ENCODE measurements at regions not wholly inside any gene's neighbourhood (a gene's known extent, or its start where the extent isn't known, plus 50 kb on each side); places are given as distances from the start of the nearest gene placed in this dataset.

DNA sequence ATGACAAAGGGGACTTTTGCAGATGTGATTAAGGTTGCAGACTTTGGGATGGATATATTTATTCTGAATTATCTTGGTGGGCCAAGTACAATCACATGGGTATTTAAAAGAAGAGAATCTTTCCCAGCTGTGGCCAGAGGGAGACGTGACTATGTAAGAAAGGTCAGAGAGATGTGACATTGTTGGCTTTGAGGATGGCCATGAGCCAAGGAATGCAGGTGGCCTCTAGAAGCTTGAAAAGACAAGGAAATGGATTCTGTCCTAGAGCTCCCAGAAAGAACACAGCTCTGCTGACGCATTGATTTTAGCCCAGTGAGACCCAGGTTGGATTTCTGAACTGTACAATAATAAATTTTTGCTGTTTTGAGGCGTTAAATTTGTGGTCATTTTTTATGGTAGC is 616.0 kb upstream of the TBL1XR1 start:
- Histone ChIP-seq H3K36me3 (ENCODE audit: control insufficient read depth in 4 of 4, insufficient read depth in 3 of 4, low read depth in 1 of 4, low read length in 3 of 4) (no peaks in the 10 kb centered on the region), H3K9ac (ENCODE audit: low read depth in 1 of 2, low read length in 2 of 2) (no peak overlapping the region), H3K27ac (ENCODE audit: low read depth in 1 of 2, low read length in 2 of 2) (no peak overlapping the region), H3K4me3 (ENCODE audit: low read depth in 1 of 3, low read length in 3 of 3) (no peak overlapping the region), H3K9me3 (ENCODE audit: control insufficient read depth in 4 of 4, low read length in 3 of 4) (no peaks in the 10 kb centered on the region), H3K4me1 (ENCODE audit: control insufficient read depth in 4 of 4, insufficient read depth in 4 of 4, low read length in 3 of 4) (peaks cover 0 to 13% (median 4%) of the 10 kb centered on the region in 4 donors), H3K27me3 (ENCODE audit: control insufficient read depth in 4 of 4, insufficient read depth in 4 of 4, low read length in 3 of 4) (no peaks in the 10 kb centered on the region)
- no peak for DNase-seq (ENCODE audit: low spot score)
- TF ChIP-seq, protein P1, sequence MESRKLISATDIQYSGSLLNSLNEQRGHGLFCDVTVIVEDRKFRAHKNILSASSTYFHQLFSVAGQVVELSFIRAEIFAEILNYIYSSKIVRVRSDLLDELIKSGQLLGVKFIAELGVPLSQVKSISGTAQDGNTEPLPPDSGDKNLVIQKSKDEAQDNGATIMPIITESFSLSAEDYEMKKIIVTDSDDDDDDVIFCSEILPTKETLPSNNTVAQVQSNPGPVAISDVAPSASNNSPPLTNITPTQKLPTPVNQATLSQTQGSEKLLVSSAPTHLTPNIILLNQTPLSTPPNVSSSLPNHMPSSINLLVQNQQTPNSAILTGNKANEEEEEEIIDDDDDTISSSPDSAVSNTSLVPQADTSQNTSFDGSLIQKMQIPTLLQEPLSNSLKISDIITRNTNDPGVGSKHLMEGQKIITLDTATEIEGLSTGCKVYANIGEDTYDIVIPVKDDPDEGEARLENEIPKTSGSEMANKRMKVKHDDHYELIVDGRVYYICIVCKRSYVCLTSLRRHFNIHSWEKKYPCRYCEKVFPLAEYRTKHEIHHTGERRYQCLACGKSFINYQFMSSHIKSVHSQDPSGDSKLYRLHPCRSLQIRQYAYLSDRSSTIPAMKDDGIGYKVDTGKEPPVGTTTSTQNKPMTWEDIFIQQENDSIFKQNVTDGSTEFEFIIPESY (IDR thresholded peaks at IDR 0.05): no peak
- TF ChIP-seq YY1 (IDR thresholded peaks at IDR 0.05): no peak
- no peak for TF ChIP-seq FOXA1 (IDR thresholded peaks at IDR 0.05)
- TF ChIP-seq NR2F2 (IDR thresholded peaks at IDR 0.05): peak; percentile 66
- TF ChIP-seq JUND (IDR thresholded peaks at IDR 0.05): no peak
- TF ChIP-seq RAD21 (IDR thresholded peaks at IDR 0.05): peak; percentile 8 to 18
- WGBS: 64% methylated on average over 3 of the region's 3 CpGs

DNA sequence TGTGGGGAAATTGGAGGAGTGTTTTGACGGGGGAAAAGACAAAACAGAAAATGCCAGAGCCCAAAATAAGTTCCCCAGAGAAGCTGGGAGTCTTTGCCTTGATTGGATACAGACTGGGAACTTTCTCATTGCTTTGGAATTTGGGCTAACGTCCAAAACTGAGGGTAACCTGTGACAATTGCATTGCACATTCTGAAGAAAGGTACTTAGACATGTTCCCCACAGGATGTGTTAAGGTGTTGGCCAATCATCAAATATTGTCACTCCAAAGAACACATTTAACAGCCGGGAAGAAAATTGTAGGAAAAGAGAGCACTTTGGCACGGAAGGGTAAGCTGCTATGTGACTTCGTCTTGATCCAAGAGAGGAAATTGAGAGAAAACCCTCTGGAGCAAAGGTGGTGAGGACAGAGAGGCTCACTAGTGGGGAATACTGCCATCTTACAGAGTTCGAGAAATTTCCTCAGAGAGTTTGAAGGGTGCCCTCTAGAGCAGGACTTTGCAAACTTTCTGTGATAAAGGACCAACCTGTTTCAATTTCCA is 619.5 kb upstream of the TBL1XR1 start:
- Histone ChIP-seq H3K4me3 (ENCODE audit: low read depth in 1 of 3, low read length in 3 of 3) (no peak overlapping the region), H3K9me3 (ENCODE audit: control insufficient read depth in 4 of 4, low read length in 3 of 4) (no peaks in the 10 kb centered on the region), H3K36me3 (ENCODE audit: control insufficient read depth in 4 of 4, insufficient read depth in 3 of 4, low read depth in 1 of 4, low read length in 3 of 4) (no peaks in the 10 kb centered on the region), H3K9ac (ENCODE audit: low read depth in 1 of 2, low read length in 2 of 2) (no peak overlapping the region), H3K27ac (ENCODE audit: low read depth in 1 of 2, low read length in 2 of 2) (peak overlapping the region in 1 of 2 donors; percentile 39), H3K4me1 (ENCODE audit: control insufficient read depth in 4 of 4, insufficient read depth in 4 of 4, low read length in 3 of 4) (peaks cover 0 to 7% (median 0%) of the 10 kb centered on the region in 4 donors), H3K27me3 (ENCODE audit: control insufficient read depth in 4 of 4, insufficient read depth in 4 of 4, low read length in 3 of 4) (no peaks in the 10 kb centered on the region)
- no peak for DNase-seq (ENCODE audit: low spot score)
- TF ChIP-seq, protein P1 (IDR thresholded peaks at IDR 0.05): no peak
- peak; percentile 21 to 26 for TF ChIP-seq HNF4A (conservative IDR thresholded peaks at IDR 0.05)
- peak; percentile 46 to 50 for TF ChIP-seq RAD21 (IDR thresholded peaks at IDR 0.05)
- peak in 1 of 2 donors; percentile 13 for TF ChIP-seq RXRA (IDR thresholded peaks at IDR 0.05)
- no peak for TF ChIP-seq REST (IDR thresholded peaks at IDR 0.05)
- peak; percentile 46 for TF ChIP-seq YY1 (IDR thresholded peaks at IDR 0.05)
- 40% methylated on average over 6 of the region's 6 CpGs for WGBS

DNA sequence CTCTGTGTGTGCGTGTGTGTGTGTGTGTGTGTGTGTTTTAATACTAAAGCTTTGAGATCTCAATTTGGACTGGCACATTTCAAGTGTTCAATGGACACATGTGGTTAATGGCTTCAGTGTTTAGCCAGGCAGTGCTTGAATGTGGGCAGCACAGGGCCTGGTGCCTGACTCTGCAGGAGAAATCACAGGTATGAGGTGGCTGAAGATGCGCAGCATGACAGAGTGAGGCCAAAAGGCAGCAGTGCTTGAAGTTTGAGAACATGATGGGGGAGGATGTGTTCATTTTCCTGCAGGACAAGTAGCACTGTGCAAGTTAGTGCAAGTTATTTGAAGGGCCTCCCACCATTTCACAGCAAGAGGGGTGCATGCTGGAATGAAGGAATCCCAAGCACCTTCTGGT is 620.5 kb upstream of the TBL1XR1 start:
- DNase-seq (ENCODE audit: low spot score): no peak
- 55% methylated on average over 2 of the region's 2 CpGs for WGBS

More for the DNA sequence above, 620.5 kb upstream of the TBL1XR1 start:
- Histone ChIP-seq H3K27me3 (ENCODE audit: control insufficient read depth in 4 of 4, insufficient read depth in 4 of 4, low read length in 3 of 4) (no peaks in the 10 kb centered on the region), H3K36me3 (ENCODE audit: control insufficient read depth in 4 of 4, insufficient read depth in 3 of 4, low read depth in 1 of 4, low read length in 3 of 4) (no peaks in the 10 kb centered on the region), H3K9ac (ENCODE audit: low read depth in 1 of 2, low read length in 2 of 2) (no peak overlapping the region), H3K27ac (ENCODE audit: low read depth in 1 of 2, low read length in 2 of 2) (no peak overlapping the region), H3K4me1 (ENCODE audit: control insufficient read depth in 4 of 4, insufficient read depth in 4 of 4, low read length in 3 of 4) (peaks cover 0 to 11% (median 5%) of the 10 kb centered on the region in 4 donors), H3K9me3 (ENCODE audit: control insufficient read depth in 4 of 4, low read length in 3 of 4) (no peaks in the 10 kb centered on the region), H3K4me3 (ENCODE audit: low read depth in 1 of 3, low read length in 3 of 3) (no peak overlapping the region)
- TF ChIP-seq TAF1 (conservative IDR thresholded peaks at IDR 0.05): no peak
- no peak for TF ChIP-seq FOXA1 (IDR thresholded peaks at IDR 0.05)
- TF ChIP-seq SP1 (IDR thresholded peaks at IDR 0.05): no peak
- TF ChIP-seq JUND (IDR thresholded peaks at IDR 0.05): no peak
- no peak for TF ChIP-seq NR2F2 (IDR thresholded peaks at IDR 0.05)
- no peak for TF ChIP-seq RAD21 (IDR thresholded peaks at IDR 0.05)
- no peak for TF ChIP-seq HNF4A (conservative IDR thresholded peaks at IDR 0.05)
- no peak for TF ChIP-seq YY1 (IDR thresholded peaks at IDR 0.05)
- TF ChIP-seq RXRA (IDR thresholded peaks at IDR 0.05): no peak
